SU-DHL-6 (cell line): ENCODE measurements at regions not wholly inside any gene's neighbourhood (a gene's known extent, or its start where the extent isn't known, plus 50 kb on each side); places are given as distances from the start of the nearest gene placed in this dataset.

Source experiments
- CTCF ChIP-seq: fragments of 200-600 bp; sonication (generic); IDR thresholded peaks from one replicate; pipeline ENCODE4 v1.5.1; 2017; ENCODE audit warnings: antibody characterized with exemption, mild to moderate bottlenecking, low read length, moderate library complexity; ENCODE audit not compliant: insufficient read depth, poor library complexity, severe bottlenecking
- EZH2phosphoT487 ChIP-seq: fragments of 200-600 bp; sonication (generic), shearing (Covaris generic); conservative IDR thresholded peaks from 2 replicates; pipeline ENCODE4 v1.6.1; 2018; ENCODE audit warnings: mild to moderate bottlenecking, antibody characterized with exemption, low read length, moderate library complexity, mixed read lengths

GRCh38 chr11:116072133-116072532 lies 567.9 kb upstream of the CADM1 start:
- TF ChIP-seq CTCF (no peak), EZH2phosphoT487 (no peak)
